Middle frontal gyrus (tissue), 1 donor: ENCODE measurements at regions not wholly inside any gene's neighbourhood (a gene's known extent, or its start where the extent isn't known, plus 50 kb on each side); places are given as distances from the start of the nearest gene placed in this dataset.
A peak's percentile ranks its signal among the peaks of the same experiment; 100 is the strongest.
"Not testable (repeated sequence)": the region's sequence is repeated elsewhere in the genome, so short reads cannot be mapped to it uniquely, and the experiment has no call there.

ENCODE experiments used
- DNase-seq: peaks from one replicate; pipeline ENCODE4 v3.0.0-alpha.2; 2015; ENCODE audit warnings: low spot score; ENCODE audit errors: extremely low spot score

- DNase-seq: peak; percentile 5
Observed at GRCh38 chr9:115649991-115650472, 503.6 kb upstream of the PAPPA start.

DNA sequence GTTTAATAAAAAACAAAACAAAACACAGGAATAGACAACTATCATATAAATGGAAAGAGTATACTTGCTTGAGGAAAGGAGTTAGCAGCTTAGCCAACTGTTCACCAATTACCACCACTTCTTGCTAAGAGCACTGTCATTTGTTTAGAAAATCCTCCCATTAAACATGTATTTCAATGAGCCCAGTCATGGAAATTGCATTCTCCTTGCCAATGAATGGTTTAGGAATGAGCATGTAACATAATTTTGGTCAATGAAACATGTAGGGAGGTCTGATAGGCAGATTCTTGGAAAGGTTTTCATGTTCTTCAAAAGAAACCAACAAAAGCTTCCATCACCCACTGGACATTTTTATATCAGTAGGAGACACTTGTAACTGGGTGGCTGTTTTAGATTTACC lies 502.8 kb upstream of the PAPPA start:
- no peak for DNase-seq

- DNase-seq: no peak
Observed at GRCh38 chr9:115651461-115651860, 502.1 kb upstream of the PAPPA start.

DNA sequence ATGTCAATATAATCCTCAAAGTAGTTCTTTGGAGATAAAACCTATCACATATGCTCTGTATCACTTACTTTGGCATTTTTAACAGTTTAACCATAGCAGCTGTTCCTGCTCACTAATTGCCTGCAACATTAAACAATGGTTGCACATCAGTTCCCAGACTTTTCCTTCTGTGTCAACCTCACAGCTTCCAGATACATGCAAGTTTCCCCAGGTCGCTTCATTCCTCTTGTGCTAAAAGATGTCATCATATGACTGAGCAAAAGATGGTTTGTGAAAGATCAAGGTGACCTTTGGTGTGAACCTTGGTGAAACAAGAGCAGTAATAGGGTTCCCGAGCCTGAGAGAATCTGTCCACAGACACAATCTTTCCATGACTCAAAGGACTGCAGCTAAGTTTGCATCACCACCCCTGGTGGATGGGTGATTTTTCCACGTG lies 500.4 kb upstream of the PAPPA start:
- DNase-seq: no peak

DNA sequence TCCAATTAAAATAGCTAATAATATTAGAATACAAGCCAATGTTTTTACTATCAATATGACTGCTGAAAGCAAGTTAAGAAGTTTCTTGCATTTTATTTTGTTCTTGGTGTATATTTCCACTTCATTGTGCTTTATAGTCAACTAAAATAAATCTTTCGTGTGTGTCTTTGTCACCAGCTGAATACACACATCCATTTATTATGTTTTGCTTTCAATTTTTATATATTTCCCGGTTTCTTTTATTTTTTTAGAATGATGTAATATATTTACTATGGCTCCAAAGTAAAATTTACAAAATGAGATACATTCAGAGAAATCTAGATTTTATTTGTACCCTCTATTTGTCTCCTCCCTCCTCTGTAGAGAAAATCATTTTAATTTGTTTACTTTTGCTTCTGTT lies 495.9 kb upstream of the PAPPA start:
- DNase-seq: no peak

GRCh38 chr9:115665519-115665918 lies 488.1 kb upstream of the PAPPA start:
- DNase-seq: no peak

GRCh38 chr9:115668521-115668920 lies 485.1 kb upstream of the PAPPA start:
- no peak for DNase-seq

DNA sequence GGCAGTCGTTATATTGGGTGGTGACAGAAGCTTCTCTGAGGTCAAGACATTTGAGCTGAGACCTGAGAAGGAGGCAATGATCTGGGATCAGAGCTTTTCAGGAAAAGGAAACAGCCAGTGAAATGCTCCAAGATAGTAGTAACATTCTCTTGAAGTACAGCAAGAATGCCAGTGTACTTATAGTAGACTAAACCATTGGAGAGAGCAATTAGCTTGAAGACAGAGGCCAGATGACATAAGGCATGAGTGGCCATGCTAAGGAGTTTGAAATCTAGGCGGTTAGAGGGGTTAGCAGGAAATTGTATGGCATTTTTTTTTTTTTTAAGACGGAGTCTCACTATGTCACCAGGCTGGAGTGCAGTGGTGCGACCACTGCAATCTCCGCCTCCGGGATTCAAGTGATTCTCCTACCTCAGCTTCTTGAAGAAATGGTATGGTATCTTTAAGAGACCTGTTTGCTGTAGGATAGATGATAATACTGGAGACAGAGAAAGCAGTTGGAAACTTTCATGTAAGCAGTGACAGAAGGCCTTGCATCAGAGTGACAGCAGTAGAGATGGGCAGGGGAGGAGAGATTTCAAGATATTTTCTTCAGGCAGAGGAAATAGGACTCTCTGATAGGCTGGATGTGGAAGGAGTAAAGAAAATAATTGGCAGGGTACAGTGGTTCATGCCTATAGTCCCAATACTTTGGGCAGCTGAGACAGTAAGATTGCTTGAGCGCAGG lies 482.2 kb upstream of the PAPPA start:
- no peak for DNase-seq

DNA sequence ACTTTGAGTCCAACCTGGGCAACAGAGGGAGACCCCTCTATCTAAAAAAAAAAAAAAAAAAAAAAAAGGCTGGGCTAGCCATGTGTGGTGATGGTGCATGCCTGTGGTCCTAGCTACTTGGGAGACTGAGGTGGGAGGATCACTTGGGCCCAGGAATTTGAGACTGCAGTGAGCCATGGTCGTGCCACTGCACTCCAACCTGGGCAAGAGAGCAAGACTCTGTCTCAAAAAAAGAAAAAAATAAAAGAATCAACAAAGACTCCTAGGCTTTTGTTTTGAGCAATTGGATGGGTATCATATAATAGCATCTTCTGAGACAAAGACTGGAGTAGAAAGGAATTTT lies 481.7 kb upstream of the PAPPA start:
- no peak for DNase-seq

DNA sequence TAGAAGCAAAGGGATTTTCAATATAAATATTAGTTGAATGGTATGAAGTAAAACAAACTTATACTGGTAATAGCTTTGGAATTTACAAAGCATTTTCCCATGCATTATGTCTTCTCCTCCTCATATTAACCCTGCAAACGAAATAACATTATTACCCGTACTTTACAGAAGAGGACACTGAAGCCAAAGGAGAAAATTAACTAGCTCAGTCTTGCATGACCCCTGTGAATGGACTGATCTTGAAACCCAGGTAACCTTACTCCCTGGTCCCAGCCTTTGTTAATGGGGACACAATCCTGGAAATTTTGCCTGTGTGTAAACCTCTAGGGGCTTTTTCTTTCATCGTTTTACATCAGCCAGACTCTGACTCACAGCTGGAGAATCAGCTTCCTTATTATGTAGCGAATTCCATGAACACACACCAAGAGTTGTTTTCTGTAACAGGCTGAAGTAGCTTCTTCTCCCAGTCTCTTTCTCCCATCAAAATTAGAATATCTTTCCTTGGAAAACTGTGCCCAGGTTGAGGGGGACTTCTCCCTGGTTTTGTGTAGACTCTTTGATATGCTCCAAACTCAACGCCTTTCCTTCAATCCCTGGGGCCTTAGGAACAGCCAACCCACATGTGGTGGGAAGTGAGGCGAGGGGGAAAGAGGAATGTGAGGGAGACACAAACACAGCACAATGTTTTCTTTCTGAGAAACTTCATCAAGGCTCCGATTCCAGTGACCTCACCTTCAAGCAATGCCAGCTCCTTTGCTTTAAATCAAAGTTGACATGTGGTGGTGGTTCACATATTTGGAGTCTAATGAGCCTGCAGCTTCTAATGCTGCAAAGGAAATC lies 480.9 kb upstream of the PAPPA start:
- DNase-seq: no peak

DNA sequence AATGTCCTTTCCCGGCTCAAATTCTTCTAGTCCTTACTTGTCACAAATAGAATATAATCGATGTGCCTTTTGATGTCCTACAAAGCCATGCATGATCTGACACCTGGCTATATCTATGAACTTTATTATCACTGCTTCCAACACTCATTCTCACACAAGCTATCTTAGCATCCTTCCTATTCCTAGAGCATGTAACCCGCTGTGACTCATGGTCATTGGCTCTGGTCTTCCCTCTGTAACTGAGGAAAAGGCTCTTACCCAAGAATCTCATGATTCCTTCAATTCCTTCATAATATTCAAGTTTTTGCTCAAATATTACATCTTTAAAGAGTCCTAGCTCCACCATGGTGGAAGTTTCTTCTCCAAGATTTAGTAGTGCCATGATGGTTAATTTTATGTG lies 480.0 kb upstream of the PAPPA start:
- DNase-seq: no peak

GRCh38 chr9:115674091-115674490 lies 479.5 kb upstream of the PAPPA start:
- no peak for DNase-seq

GRCh38 chr9:115675834-115676233 lies 477.8 kb upstream of the PAPPA start:
- DNase-seq: no peak

- DNase-seq: no peak
Observed at GRCh38 chr9:115680231-115680630, 473.4 kb upstream of the PAPPA start.

GRCh38 chr9:115681585-115681984 lies 472.0 kb upstream of the PAPPA start:
- DNase-seq: no peak

- DNase-seq: no peak
Observed at GRCh38 chr9:115686069-115686468, 467.5 kb upstream of the PAPPA start.

- DNase-seq: no peak
Observed at GRCh38 chr9:115687356-115687755, 466.2 kb upstream of the PAPPA start.

- no peak for DNase-seq
Observed at GRCh38 chr9:115689331-115689730, 464.3 kb upstream of the PAPPA start.

GRCh38 chr9:115690786-115691496 lies 462.6 kb upstream of the PAPPA start:
- DNase-seq: no peak

- no peak for DNase-seq
Observed at GRCh38 chr9:115691693-115692092, 461.9 kb upstream of the PAPPA start.

GRCh38 chr9:115692868-115693267 lies 460.7 kb upstream of the PAPPA start:
- not testable (repeated sequence) for DNase-seq

DNA sequence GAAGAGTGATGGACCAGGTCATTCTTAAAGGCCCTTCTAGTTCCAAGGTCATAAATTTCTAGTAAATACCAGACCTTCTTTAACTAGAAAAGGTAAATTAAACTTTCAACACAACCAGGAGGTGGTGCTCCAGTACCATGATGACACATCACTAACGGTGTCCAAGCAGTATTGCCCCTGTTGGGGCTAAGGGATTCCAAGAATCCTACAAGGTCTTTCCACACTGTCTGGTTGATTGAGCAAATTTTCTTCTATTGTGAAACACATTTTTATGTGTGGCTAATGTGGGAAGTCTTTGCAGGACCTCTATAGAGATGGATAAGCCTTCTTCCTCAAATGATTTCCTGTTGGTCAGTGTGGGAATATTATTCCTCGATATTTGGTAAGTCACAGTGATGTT lies 459.6 kb upstream of the PAPPA start:
- DNase-seq: no peak
